HK-2 (cell line): ENCODE measurements at regions not wholly inside any gene's neighbourhood (a gene's known extent, or its start where the extent isn't known, plus 50 kb on each side); places are given as distances from the start of the nearest gene placed in this dataset.
A peak's percentile ranks its signal among the peaks of the same experiment; 100 is the strongest.

Experiments
- DNase-seq: peaks from one replicate; pipeline ENCODE4 v3.0.0-alpha.2; 2018; ENCODE audit not compliant: unreplicated experiment

- no peak for DNase-seq
These were observed 127.4 kb upstream of the TRIM2 start for GRCh38 chr4:153076861-153077260.

- DNase-seq: no peak
These were observed 124.3 kb upstream of the TRIM2 start for GRCh38 chr4:153079857-153080391.

GRCh38 chr4:153081006-153081580 is 123.2 kb upstream of the TRIM2 start:
- no peak for DNase-seq

- no peak for DNase-seq
These were observed 122.5 kb upstream of the TRIM2 start for GRCh38 chr4:153081693-153082092.

GRCh38 chr4:153082322-153083301 is 121.6 kb upstream of the TRIM2 start:
- DNase-seq: no peak

- peak; percentile 68 for DNase-seq
These were observed 120.7 kb upstream of the TRIM2 start for GRCh38 chr4:153083447-153083947.

- DNase-seq: no peak
These were observed 119.8 kb upstream of the TRIM2 start for GRCh38 chr4:153084224-153084979.

- peak; percentile 84 for DNase-seq
These were observed 119.1 kb upstream of the TRIM2 start for GRCh38 chr4:153084980-153085630.

GRCh38 chr4:153087671-153088194 is 116.5 kb upstream of the TRIM2 start:
- no peak for DNase-seq

- no peak for DNase-seq
These were observed 114.5 kb upstream of the TRIM2 start for GRCh38 chr4:153089742-153090141.

GRCh38 chr4:153090181-153090580 is 114.1 kb upstream of the TRIM2 start:
- DNase-seq: no peak

GRCh38 chr4:153090670-153091385 is 113.4 kb upstream of the TRIM2 start:
- DNase-seq: no peak

- no peak for DNase-seq
These were observed 110.8 kb upstream of the TRIM2 start for GRCh38 chr4:153093396-153093795.

GRCh38 chr4:153093802-153094201 is 110.4 kb upstream of the TRIM2 start:
- DNase-seq: no peak

- DNase-seq: no peak
These were observed 109.8 kb upstream of the TRIM2 start for GRCh38 chr4:153094435-153094834.

- DNase-seq: no peak
These were observed 108.6 kb upstream of the TRIM2 start for GRCh38 chr4:153095448-153096204.

- DNase-seq: no peak
These were observed 107.9 kb upstream of the TRIM2 start for GRCh38 chr4:153096344-153096743.

GRCh38 chr4:153098427-153098826 is 105.8 kb upstream of the TRIM2 start:
- DNase-seq: no peak

GRCh38 chr4:153099391-153100140 is 104.7 kb upstream of the TRIM2 start:
- DNase-seq: no peak
